ENCODE measurements at regions not wholly inside any gene's neighbourhood (a gene's known extent, or its start where the extent isn't known, plus 50 kb on each side); places are given as distances from the start of the nearest gene placed in this dataset.

DNA sequence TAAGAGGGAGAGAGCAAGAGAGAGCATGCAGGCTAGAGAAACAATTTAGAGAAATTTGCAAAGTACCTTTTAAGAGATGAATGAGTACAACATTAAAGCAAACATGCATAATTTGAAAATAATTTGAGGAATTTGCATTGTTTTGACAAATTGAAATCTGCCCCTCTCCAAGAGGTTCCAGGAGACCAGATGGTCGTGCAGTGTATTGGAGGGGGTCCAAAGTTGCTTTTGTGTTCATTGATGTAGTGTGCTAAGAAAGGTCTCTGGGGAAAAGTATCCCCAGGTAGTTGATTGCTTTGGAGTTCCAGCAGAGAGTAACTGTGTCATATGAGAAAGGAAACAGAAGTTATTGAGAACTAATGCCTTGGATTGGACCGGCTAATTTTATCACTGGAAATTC, 635.0 kb upstream of the TENM3 start:
- DNase-seq (ENCODE audit: low read depth): no peak
- TF ChIP-seq, protein P1, sequence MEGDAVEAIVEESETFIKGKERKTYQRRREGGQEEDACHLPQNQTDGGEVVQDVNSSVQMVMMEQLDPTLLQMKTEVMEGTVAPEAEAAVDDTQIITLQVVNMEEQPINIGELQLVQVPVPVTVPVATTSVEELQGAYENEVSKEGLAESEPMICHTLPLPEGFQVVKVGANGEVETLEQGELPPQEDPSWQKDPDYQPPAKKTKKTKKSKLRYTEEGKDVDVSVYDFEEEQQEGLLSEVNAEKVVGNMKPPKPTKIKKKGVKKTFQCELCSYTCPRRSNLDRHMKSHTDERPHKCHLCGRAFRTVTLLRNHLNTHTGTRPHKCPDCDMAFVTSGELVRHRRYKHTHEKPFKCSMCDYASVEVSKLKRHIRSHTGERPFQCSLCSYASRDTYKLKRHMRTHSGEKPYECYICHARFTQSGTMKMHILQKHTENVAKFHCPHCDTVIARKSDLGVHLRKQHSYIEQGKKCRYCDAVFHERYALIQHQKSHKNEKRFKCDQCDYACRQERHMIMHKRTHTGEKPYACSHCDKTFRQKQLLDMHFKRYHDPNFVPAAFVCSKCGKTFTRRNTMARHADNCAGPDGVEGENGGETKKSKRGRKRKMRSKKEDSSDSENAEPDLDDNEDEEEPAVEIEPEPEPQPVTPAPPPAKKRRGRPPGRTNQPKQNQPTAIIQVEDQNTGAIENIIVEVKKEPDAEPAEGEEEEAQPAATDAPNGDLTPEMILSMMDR (conservative IDR thresholded peaks at IDR 0.05; ENCODE audit: low read depth, low read length): no peak
- no peak overlapping the region for H3K4me3 ChIP-seq (ENCODE audit: low read depth, low read length)

DNA sequence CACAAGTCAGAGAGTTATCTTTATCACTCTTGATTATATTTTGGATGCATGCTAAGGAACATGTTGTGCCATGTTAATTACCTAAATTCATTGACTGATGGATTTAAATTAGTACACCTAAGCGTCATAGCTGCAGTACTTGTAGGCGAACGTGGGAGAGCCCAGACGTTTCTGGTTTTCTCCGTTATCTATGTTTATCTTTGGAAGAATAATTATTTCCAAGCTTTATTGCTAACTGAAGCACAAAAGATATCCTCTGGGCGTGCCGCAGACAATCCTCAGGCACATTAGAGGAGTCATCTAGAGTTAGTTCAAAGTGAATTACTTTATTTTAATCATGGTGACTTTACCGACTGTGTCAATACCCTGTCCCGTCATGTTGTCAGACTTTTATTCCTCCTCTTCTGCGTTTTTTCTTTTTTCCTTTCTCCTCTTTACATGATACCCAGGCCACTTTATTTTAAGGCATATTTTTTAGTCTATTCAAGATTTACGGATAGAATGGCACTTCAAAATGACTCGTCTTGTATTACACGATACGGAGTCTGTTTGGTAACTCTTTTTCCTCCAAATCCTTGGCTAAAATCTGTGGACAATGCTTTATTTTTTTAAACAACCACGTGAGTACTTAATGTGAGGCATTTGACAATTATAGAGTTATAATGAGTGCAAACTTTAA, 632.0 kb upstream of the TENM3 start:
- no peak overlapping the region for H3K4me3 ChIP-seq (ENCODE audit: low read depth, low read length)
- TF ChIP-seq, protein P1 (conservative IDR thresholded peaks at IDR 0.05; ENCODE audit: low read depth, low read length): no peak
- no peak for DNase-seq (ENCODE audit: low read depth)

DNA sequence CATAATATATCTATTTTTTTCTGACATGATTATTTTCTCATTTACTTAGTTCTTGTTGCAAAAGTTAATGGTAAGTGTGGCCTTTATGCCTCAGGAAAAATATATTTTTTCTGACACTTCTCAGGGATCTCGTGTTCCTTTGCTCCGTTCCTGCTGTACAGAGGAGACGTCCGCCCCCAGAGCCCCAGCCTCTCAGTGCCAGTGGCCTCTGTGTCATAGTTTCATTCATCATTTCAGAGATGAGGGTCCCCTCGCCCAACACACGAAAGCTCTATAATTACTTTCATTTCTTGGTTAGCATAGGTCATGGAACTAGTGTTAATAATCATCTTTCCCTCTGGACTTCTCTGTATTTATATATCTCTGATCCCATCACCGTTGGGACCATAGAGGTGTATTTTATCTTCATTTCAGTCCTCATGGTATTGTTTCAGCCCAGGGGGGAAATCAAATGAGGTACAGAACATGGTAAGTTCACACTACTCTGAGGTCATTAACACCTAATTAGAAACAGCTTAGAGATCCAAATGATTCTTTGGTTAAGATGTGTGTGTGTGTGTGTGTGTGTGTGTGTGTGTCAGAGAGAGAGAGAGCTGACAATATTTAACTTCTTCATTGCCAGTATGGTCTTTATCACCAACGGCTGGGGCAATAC, 631.1 kb upstream of the TENM3 start:
- no peak overlapping the region for H3K4me3 ChIP-seq (ENCODE audit: low read depth, low read length)
- TF ChIP-seq, protein P1 (conservative IDR thresholded peaks at IDR 0.05; ENCODE audit: low read depth, low read length): no peak
- DNase-seq (ENCODE audit: low read depth): no peak

DNA sequence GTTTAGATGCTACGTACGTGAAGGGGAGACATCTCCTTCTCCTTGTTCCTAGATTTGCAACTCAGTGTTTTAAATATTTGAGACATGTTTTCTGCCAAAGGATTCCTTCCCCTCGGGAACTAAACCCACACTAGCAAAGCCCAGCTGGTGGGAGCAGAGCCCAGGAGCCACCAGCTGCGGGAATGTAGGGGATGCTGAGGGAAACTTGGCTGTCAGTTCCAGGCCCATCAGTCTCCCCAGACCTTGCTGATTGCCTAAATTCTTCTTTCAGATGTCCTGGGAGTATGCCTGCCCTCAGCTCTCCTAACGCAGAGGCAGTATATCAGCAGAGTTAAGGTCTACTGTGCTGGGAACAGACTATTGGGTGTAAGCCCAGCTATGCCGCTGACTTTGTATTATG, 630.0 kb upstream of the TENM3 start:
- TF ChIP-seq, protein P1 (conservative IDR thresholded peaks at IDR 0.05; ENCODE audit: low read depth, low read length): no peak
- H3K4me3 ChIP-seq (ENCODE audit: low read depth, low read length): no peak overlapping the region

DNA sequence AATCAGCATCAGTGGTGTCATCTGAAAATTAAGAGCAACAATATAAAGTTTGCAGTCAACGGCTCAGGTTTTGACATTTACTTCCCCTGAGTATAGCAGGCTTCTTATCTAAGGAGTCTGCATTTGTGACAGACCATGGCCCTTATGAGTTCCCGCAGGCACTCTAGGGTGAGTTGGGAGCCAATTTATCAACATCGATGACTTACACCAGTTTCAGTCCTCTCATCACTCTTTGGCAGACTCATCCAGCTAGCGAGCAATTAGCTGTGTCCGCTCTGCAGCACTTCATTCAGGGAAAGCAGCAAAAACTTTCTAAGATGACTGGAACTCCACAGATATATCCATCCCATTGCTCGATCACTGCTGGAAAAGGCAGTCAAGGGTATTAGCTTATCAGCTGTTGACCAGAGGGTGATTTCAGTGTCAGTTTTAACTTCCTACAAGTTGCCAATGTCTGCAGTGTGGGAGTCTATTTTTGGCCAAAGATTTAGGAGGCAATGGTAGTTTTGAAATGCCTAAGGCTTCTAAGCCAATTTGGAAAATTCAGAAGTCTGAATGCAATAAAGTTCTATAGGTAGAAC, 625.1 kb upstream of the TENM3 start:
- H3K4me3 ChIP-seq (ENCODE audit: low read depth, low read length): no peak overlapping the region
- TF ChIP-seq, protein P1 (conservative IDR thresholded peaks at IDR 0.05; ENCODE audit: low read depth, low read length): no peak
- no peak for DNase-seq (ENCODE audit: low read depth)

More for the DNA sequence above, 630.0 kb upstream of the TENM3 start:
- no peak for DNase-seq (ENCODE audit: low read depth)

DNA sequence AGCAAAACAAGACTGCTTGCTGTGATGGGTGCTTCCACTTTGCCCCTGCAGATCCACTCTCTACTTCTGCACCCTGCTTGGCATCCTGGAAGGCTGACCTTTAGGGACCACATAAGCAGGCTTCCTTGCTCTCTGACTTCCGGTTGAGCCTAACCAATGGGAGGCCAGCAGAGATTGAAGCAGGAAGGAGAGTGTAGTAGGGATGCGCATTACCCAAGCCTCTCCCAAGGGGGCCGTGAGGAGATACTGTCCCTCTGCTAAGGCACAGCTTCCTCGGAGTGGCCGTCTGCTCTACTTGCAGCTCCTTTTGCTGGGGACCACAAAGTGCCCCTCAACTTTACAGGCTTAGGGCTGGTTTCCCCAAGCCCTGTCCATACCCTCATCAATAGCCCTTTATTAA, 624.3 kb upstream of the TENM3 start:
- TF ChIP-seq, protein P1 (conservative IDR thresholded peaks at IDR 0.05; ENCODE audit: low read depth, low read length): no peak
- no peak for DNase-seq (ENCODE audit: low read depth)

More for the DNA sequence above, 624.3 kb upstream of the TENM3 start:
- H3K4me3 ChIP-seq (ENCODE audit: low read depth, low read length): no peak overlapping the region

Data from epithelial cell of proximal tubule (primary cell).